Body of pancreas (tissue), 4 donors: ENCODE measurements at regions not wholly inside any gene's neighbourhood (a gene's known extent, or its start where the extent isn't known, plus 50 kb on each side); places are given as distances from the start of the nearest gene placed in this dataset.

Source experiments
- ATAC-seq: fragments of 150-250 bp; one replicate; pipeline ENCODE4 v1.9.1; 2016
- DNase-seq, 4 donors: peaks; one replicate each; pipeline ENCODE4 v3.0.0-alpha.2; 2019
- H3K27ac ChIP-seq, 4 donors: fragments of 200-600 bp; sonication (generic); 1 replicate in 3 of 4; 2 replicates in 1 of 4; pipeline versions ENCODE4 v1.5.1 to v1.6.1; 2016 to 2019; ENCODE audit warnings: mild to moderate bottlenecking in 1 of 4, mixed read lengths in 1 of 4, moderate library complexity in 1 of 4
- H3K27me3 ChIP-seq, 2 donors: fragments of 200-600 bp; sonication (generic); one replicate each; pipeline ENCODE4 v1.6.0; 2016; ENCODE audit warnings: mild to moderate bottlenecking in 1 of 2
- H3K36me3 ChIP-seq, 2 donors: fragments of 200-600 bp; sonication (generic); replicated peaks in 1 of 2; 2 replicates each; pipeline ENCODE4 v1.5.1; 2016; ENCODE audit warnings: low read depth in 2 of 2; ENCODE audit not compliant: insufficient read depth in 1 of 2
- H3K4me1 ChIP-seq: fragments of 200-600 bp; sonication (generic); one replicate; pipeline ENCODE4 v1.6.0; 2016
- H3K4me3 ChIP-seq, 2 donors: fragments of 200-600 bp; sonication (generic); 1 replicate in 1 of 2; 2 replicates in 1 of 2; pipeline ENCODE4 v1.5.1; 2016 to 2019
- H3K9me3 ChIP-seq, 3 donors: fragments of 200-600 bp; sonication (generic); 1 replicate in 2 of 3; 2 replicates in 1 of 3; pipeline ENCODE4 v1.5.1; 2016
- CTCF ChIP-seq, 7 experiments: fragments of 450-650 bp in 4 of 7; fragments of 200-600 bp in 3 of 7; sonication (generic) in 3 of 7; IDR thresholded peaks; one replicate each; pipeline ENCODE4 v1.5.1; 2016 to 2019; ENCODE audit warnings: antibody characterized with exemption in 7 of 7
- POLR2A ChIP-seq, 3 donors: fragments of 450-650 bp; IDR thresholded peaks; one replicate each; pipeline ENCODE4 v1.6.1; 2016; ENCODE audit warnings: antibody characterized with exemption in 3 of 3, mild to moderate bottlenecking in 2 of 3
- WGBS, 2 donors: methylation state at CpG; one replicate each; pipeline ENCODE4 v1.1.5; 2017; 5-methylcytosine and 5-hydroxymethylcytosine counted together
- intact Hi-C: fragments of 100-400 bp; cut with DNase I; formaldehyde crosslinking; loops from one replicate; pipeline ENCODE4 v1.15.1; 2023

DNA sequence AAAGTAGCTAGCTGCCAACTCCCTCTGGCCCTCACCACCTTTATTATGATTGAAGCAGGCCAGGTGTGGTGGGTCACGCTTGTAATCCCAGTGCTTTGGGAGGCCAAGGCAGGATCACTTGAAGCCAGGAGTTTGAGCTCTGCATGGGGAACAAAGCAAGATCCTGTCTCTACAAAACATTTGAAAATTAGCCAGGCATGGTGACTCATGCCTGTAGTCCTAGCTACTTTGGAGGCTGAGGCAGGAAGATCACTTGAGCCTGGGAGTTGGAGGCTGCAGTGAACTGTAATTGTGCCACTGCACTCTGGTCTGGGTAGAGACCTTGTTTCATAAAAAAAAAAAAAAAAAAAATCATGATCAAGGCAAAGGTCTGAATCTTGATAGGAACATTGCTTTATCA lies 467.0 kb upstream of the DIPK2B start:
- DNase-seq (no peak), ATAC-seq (no peak)
- no peaks in the 10 kb centered on the region for H3K9me3 ChIP-seq
- no peak overlapping the region for H3K4me3 ChIP-seq
- H3K36me3 ChIP-seq = no peaks in the 10 kb centered on the region
- intact Hi-C loops = no loop called here
- no peaks in the 10 kb centered on the region for H3K4me1 ChIP-seq
- no peaks in the 10 kb centered on the region for H3K27me3 ChIP-seq
- no peak for TF ChIP-seq POLR2A (IDR thresholded peaks at IDR 0.05)
- TF ChIP-seq CTCF (IDR thresholded peaks at IDR 0.05) = no peak
- WGBS, 2 donors = 83% methylated on average over 1 of the region's 1 CpG; no CpG with 5 or more reads in 1 of the 2 donors
- H3K27ac ChIP-seq = no peak overlapping the region

DNA sequence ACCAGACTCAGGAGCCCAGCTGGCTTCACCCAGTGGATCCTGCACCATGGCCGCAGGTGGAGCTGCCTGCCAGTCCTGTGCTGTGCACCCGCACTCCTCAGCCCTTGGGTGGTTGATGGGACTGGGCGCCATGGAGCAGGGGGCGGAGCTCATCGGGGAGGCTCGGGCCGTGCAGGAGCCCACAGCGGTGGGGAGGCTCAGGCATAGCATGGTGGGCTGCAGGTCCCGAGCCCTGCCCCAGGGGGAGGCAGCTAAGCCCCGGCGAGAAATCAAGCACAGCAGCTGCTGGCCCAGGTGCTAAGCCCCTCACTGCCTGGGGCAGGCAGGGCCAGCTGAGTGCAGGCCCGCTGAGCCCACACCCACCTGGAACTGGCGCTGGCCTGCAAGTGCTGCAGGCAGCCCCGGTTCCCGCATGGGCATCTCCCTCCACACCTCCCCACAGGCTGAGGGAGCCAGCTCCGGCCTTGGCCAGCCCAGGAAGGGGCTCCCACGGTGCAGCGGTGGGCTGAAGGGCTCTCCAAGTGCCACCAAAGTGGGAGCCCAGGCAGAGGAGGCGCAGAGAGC lies 464.1 kb upstream of the DIPK2B start:
- Histone ChIP-seq H3K4me3 (no peak overlapping the region), H3K4me1 (no peaks in the 10 kb centered on the region), H3K36me3 (no peaks in the 10 kb centered on the region), H3K27me3 (no peaks in the 10 kb centered on the region), H3K9me3 (no peaks in the 10 kb centered on the region), H3K27ac (no peak overlapping the region)
- TF ChIP-seq POLR2A (IDR thresholded peaks at IDR 0.05) (no peak), CTCF (IDR thresholded peaks at IDR 0.05) (no peak)
- 89 to 100% methylated on average over 2 to 9 of the region's 19 CpGs for WGBS, 2 donors
- no peak for DNase-seq
- no peak for ATAC-seq
- intact Hi-C loops = no loop called here

- ATAC-seq = no peak
- intact Hi-C loops = no loop called here
- H3K27me3 ChIP-seq = no peaks in the 10 kb centered on the region
- no peaks in the 10 kb centered on the region for H3K9me3 ChIP-seq
- H3K4me3 ChIP-seq = no peak overlapping the region
- H3K36me3 ChIP-seq = no peaks in the 10 kb centered on the region
- TF ChIP-seq CTCF (IDR thresholded peaks at IDR 0.05) (no peak), POLR2A (IDR thresholded peaks at IDR 0.05) (no peak)
- no peak overlapping the region for H3K27ac ChIP-seq
- no peak for DNase-seq
- 62 to 66% methylated on average over 2 of the region's 2 CpGs for WGBS, 2 donors
- H3K4me1 ChIP-seq = no peaks in the 10 kb centered on the region
Observed at GRCh38 chrX:45660477-45660876, 459.8 kb upstream of the DIPK2B start.

- no peak overlapping the region for H3K27ac ChIP-seq
- H3K27me3 ChIP-seq = no peaks in the 10 kb centered on the region
- ATAC-seq = no peak
- H3K36me3 ChIP-seq = no peaks in the 10 kb centered on the region
- no peaks in the 10 kb centered on the region for H3K4me1 ChIP-seq
- no peak overlapping the region for H3K4me3 ChIP-seq
- H3K9me3 ChIP-seq = no peaks in the 10 kb centered on the region
- TF ChIP-seq POLR2A (IDR thresholded peaks at IDR 0.05) = no peak
- no peak for TF ChIP-seq CTCF (IDR thresholded peaks at IDR 0.05)
- WGBS, 2 donors = 80% methylated on average over 1 of the region's 4 CpGs; no CpG with 5 or more reads in 1 of the 2 donors
- intact Hi-C loops = no loop called here
- no peak for DNase-seq
Observed at GRCh38 chrX:45633419-45633818, 432.7 kb upstream of the DIPK2B start.

- Histone ChIP-seq H3K9me3 (no peaks in the 10 kb centered on the region), H3K4me1 (no peaks in the 10 kb centered on the region), H3K27ac (no peak overlapping the region), H3K27me3 (no peaks in the 10 kb centered on the region), H3K36me3 (no peaks in the 10 kb centered on the region), H3K4me3 (no peak overlapping the region)
- 100% methylated on average over 4 of the region's 17 CpGs; no CpG with 5 or more reads in 1 of the 2 donors for WGBS, 2 donors
- no peak for DNase-seq
- no peak for ATAC-seq
- intact Hi-C loops = no loop called here
- TF ChIP-seq CTCF (IDR thresholded peaks at IDR 0.05) = no peak
- no peak for TF ChIP-seq POLR2A (IDR thresholded peaks at IDR 0.05)
Observed at GRCh38 chrX:45632506-45632905, 431.8 kb upstream of the DIPK2B start.
